Vagina (tissue), 2 donors: ENCODE measurements at regions not wholly inside any gene's neighbourhood (a gene's known extent, or its start where the extent isn't known, plus 50 kb on each side); places are given as distances from the start of the nearest gene placed in this dataset.
A peak's percentile ranks its signal among the peaks of the same experiment; 100 is the strongest.

Source experiments
- DNase-seq, 2 donors: peaks; one replicate each; pipeline ENCODE4 v3.0.0-alpha.2; 2017; ENCODE audit errors: extremely low spot score in 2 of 2
- H3K27ac ChIP-seq: fragments of 200-600 bp; sonication (generic); one replicate; pipeline ENCODE4 v1.5.1; 2019
- H3K27me3 ChIP-seq: fragments of 200-600 bp; sonication (generic); one replicate; pipeline ENCODE4 v1.5.1; 2019
- H3K36me3 ChIP-seq, 2 donors: fragments of 200-600 bp; sonication (generic); one replicate each; pipeline ENCODE4 v1.5.1; 2017 to 2019
- H3K4me1 ChIP-seq: fragments of 200-600 bp; sonication (generic); one replicate; pipeline ENCODE4 v1.5.1; 2019
- H3K4me3 ChIP-seq, 2 donors: fragments of 200-600 bp; sonication (generic); 1 replicate in 1 of 2; 2 replicates in 1 of 2; pipeline ENCODE4 v1.5.1; 2016 to 2019
- H3K9me3 ChIP-seq: fragments of 200-600 bp; sonication (generic); one replicate; pipeline ENCODE4 v1.5.1; 2019
- CTCF ChIP-seq, 3 experiments: fragments of 450-650 bp in 2 of 3; fragments of 200-600 bp in 1 of 3; sonication (generic) in 1 of 3; IDR thresholded peaks; one replicate each; pipeline ENCODE4 v1.5.1; 2017 to 2019; ENCODE audit warnings: antibody characterized with exemption in 3 of 3, mild to moderate bottlenecking in 2 of 3, moderate library complexity in 2 of 3
- POLR2A ChIP-seq, 2 donors: fragments of 450-650 bp; IDR thresholded peaks; one replicate each; pipeline ENCODE4 v1.6.1; 2017; ENCODE audit warnings: antibody characterized with exemption in 2 of 2, mild to moderate bottlenecking in 2 of 2, moderate library complexity in 2 of 2
- POLR2AphosphoS5 ChIP-seq, 2 donors: sonication (generic); formaldehyde crosslinking; IDR thresholded peaks; one replicate each; pipeline ENCODE4 v1.9.0; 2017; ENCODE audit warnings: antibody characterized with exemption in 2 of 2, mild to moderate bottlenecking in 2 of 2, low read depth in 1 of 2; ENCODE audit not compliant: insufficient read depth in 1 of 2
- intact Hi-C: fragments of 100-400 bp; cut with DNase I; formaldehyde crosslinking; loops from one replicate; pipeline ENCODE4 v1.15.1; 2023

- TF ChIP-seq POLR2AphosphoS5 (IDR thresholded peaks at IDR 0.05; ENCODE audit: insufficient read depth in 1 of 2, low read depth in 1 of 2) (no peak), CTCF (IDR thresholded peaks at IDR 0.05) (no peak), POLR2A (IDR thresholded peaks at IDR 0.05) (no peak)
- no peaks in the 10 kb centered on the region for H3K36me3 ChIP-seq
- H3K9me3 ChIP-seq = no peaks in the 10 kb centered on the region
- no peaks in the 10 kb centered on the region for H3K27me3 ChIP-seq
- no peak for DNase-seq
- no peak overlapping the region for H3K4me3 ChIP-seq
- H3K4me1 ChIP-seq = peaks cover 11% of the 10 kb centered on the region
- H3K27ac ChIP-seq = peak overlapping the region; percentile 33
- intact Hi-C loops = no loop called here
Observed at GRCh38 chr2:188893972-188894371, 80.2 kb upstream of the COL3A1 start.

DNA sequence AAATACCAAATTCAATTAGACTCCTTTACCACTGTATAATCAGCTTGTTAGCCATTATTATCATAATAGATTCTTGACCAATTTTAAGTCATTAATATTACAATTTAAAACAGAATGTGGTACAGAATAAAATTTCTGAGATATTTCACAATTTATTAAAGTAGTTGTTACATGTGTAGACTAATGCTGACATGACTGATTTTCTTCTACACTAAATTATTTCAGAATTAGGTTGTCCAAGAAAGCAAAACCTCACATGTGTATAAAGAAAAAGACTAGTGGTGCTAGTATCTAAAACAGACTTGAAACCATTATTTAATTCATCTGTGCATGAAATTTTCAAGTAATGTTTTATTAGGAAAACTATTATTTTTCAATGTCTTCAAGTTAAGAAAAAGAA is 79.2 kb upstream of the COL3A1 start:
- Histone ChIP-seq H3K36me3 (no peaks in the 10 kb centered on the region), H3K27me3 (no peaks in the 10 kb centered on the region), H3K27ac (no peak overlapping the region), H3K4me1 (peaks cover 11% of the 10 kb centered on the region), H3K9me3 (no peaks in the 10 kb centered on the region), H3K4me3 (no peak overlapping the region)
- DNase-seq = no peak
- intact Hi-C loops = no loop called here
- no peak for TF ChIP-seq POLR2A (IDR thresholded peaks at IDR 0.05)
- no peak for TF ChIP-seq POLR2AphosphoS5 (IDR thresholded peaks at IDR 0.05; ENCODE audit: insufficient read depth in 1 of 2, low read depth in 1 of 2)
- TF ChIP-seq CTCF (IDR thresholded peaks at IDR 0.05) = no peak

DNA sequence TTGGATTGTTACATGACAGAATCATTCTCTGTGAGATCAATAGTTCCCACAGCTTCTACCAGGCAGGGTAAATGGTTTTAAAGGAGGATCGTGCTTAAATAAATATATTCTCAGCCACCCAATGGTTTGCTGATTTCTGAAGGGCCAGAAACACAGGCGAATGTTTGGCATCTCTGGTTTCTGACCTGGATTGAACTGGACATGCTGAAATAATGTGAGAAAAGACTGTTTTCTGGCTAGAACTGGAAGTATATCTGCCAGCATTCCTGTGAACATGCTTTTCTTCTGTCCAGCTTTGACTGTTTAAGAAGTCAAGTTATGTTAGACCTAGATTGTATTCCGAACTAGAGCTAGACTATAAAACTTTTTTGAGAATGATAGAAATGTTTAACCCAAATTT is 77.1 kb upstream of the COL3A1 start:
- H3K36me3 ChIP-seq = no peaks in the 10 kb centered on the region
- intact Hi-C loops = no loop called here
- H3K9me3 ChIP-seq = no peaks in the 10 kb centered on the region
- no peaks in the 10 kb centered on the region for H3K27me3 ChIP-seq
- TF ChIP-seq POLR2A (IDR thresholded peaks at IDR 0.05) = no peak
- TF ChIP-seq CTCF (IDR thresholded peaks at IDR 0.05) = no peak
- H3K4me1 ChIP-seq = peaks cover 11% of the 10 kb centered on the region
- DNase-seq = no peak
- no peak overlapping the region for H3K4me3 ChIP-seq
- H3K27ac ChIP-seq = peak overlapping the region; percentile 57

DNA sequence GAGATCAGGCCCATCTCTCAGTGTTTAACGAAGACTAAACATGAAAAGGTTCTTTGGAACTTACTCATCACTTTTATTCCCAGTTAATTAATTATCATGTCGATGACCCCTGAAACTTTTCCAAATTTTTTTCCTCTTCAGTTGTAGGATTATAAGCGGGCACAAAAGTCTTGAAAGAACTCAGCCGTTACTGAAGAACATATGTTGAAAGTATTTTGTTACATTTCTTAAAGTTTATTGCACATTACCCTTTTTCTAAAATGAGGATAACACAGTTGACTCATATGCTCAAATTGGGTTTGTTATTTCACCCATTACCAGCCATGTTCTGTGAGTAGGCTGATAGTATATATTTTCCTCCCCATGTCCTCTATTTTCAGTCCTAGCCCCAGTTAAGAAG is 75.9 kb upstream of the COL3A1 start:
- intact Hi-C loops = no loop called here
- DNase-seq = no peak
- Histone ChIP-seq H3K4me3 (no peak overlapping the region), H3K4me1 (peaks cover 10% of the 10 kb centered on the region), H3K9me3 (no peaks in the 10 kb centered on the region), H3K36me3 (no peaks in the 10 kb centered on the region), H3K27me3 (no peaks in the 10 kb centered on the region), H3K27ac (peak overlapping the region; percentile 57)
- TF ChIP-seq CTCF (IDR thresholded peaks at IDR 0.05) = no peak

DNA sequence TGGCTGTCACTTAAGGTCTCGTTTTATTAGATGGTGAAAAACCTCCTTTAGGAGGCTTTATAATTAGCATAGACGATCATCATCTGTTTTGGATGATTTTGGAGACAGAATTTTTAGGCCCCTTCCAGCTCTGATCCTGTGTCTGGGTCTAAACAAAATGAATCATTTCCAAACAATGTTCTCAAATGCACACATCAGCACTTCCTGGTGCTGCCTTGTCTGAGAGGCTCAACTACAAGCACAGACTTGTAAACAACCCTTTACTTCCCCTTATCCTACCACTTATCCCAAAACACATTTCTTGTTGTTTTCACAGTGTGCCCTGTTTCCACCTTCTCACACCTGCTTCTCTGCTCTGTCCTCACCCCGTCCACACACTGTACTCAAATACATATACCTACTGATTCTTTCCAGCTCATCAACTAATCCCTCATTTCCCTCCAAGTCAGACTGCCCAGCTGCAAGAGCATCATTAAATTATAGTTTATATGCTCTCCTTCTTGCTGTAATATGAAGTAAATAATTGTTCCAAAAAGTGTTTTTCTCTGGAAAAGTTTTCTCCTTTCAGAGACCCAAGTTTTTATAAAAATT is 71.2 kb upstream of the COL3A1 start:
- Histone ChIP-seq H3K27ac (peak overlapping the region; percentile 55), H3K36me3 (no peaks in the 10 kb centered on the region), H3K9me3 (no peaks in the 10 kb centered on the region), H3K27me3 (no peaks in the 10 kb centered on the region), H3K4me3 (no peak overlapping the region), H3K4me1 (no peaks in the 10 kb centered on the region)
- no peak for TF ChIP-seq POLR2A (IDR thresholded peaks at IDR 0.05)
- TF ChIP-seq POLR2AphosphoS5 (IDR thresholded peaks at IDR 0.05; ENCODE audit: insufficient read depth in 1 of 2, low read depth in 1 of 2) = peak in 1 of 2 donors; percentile 7
- TF ChIP-seq CTCF (IDR thresholded peaks at IDR 0.05) = no peak
- no peak for DNase-seq
- intact Hi-C loops = no loop called here
